ENCODE measurements at regions not wholly inside any gene's neighbourhood (a gene's known extent, or its start where the extent isn't known, plus 50 kb on each side); places are given as distances from the start of the nearest gene placed in this dataset.

GRCh38 chr10:59020502-59020901 is 155.9 kb upstream of the PHYHIPL start:
- TF ChIP-seq CTCF (IDR thresholded peaks at IDR 0.05; ENCODE audit: low read depth, low read length) (no peak), EZH2phosphoT487 (IDR thresholded peaks at IDR 0.05; ENCODE audit: low read depth) (no peak)

All from OCI-LY3 (cell line).